ENCODE measurements at regions not wholly inside any gene's neighbourhood (a gene's known extent, or its start where the extent isn't known, plus 50 kb on each side); places are given as distances from the start of the nearest gene placed in this dataset.

DNA sequence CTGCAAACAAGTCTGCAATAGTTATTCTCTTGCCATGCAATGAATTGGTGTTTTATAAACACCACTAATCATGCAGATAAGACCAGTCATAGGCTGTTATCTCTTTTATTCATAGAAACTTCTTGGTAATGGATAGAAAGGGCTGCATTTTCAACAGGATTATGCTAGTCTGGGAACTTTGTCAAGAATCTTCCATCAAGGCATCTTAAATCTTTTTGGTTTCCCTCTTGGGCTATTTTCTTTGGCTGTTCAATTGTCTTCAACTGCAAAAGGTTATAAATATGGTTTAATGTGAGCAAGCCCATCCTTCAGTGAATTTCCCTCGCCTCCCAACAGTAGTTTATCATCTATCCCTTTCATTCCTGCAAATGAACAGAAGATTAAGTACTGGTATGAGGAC is 59.0 kb upstream of the MINAR1 start:
- TF ChIP-seq HNRNPK (IDR thresholded peaks at IDR 0.05; ENCODE audit: low read depth, low read length, poor library complexity, severe bottlenecking) (no peak), ZFP90 (CRISPR knock-in tag; IDR thresholded peaks at IDR 0.05; ENCODE audit: borderline replicate concordance) (no peak), PHF8 (CRISPR knock-in tag; IDR thresholded peaks at IDR 0.05) (no peak), ARNT (IDR thresholded peaks at IDR 0.05) (no peak), ZNF549 (CRISPR knock-in tag; IDR thresholded peaks at IDR 0.05) (no peak), NR3C1 (CRISPR knock-in tag; IDR thresholded peaks at IDR 0.05) (no peak), SRSF4 (IDR thresholded peaks at IDR 0.05; ENCODE audit: low read depth, low read length, poor library complexity, severe bottlenecking) (no peak), ATRX (CRISPR knock-in tag; IDR thresholded peaks at IDR 0.05; ENCODE audit: borderline replicate concordance) (no peak), ZSCAN9 (CRISPR knock-in tag; IDR thresholded peaks at IDR 0.05; ENCODE audit: borderline replicate concordance) (no peak), NFIB (CRISPR knock-in tag; IDR thresholded peaks at IDR 0.05; ENCODE audit: borderline replicate concordance) (no peak), ZBTB20 (CRISPR knock-in tag; IDR thresholded peaks at IDR 0.05; ENCODE audit: borderline replicate concordance, low read depth) (no peak), SCMH1 (CRISPR knock-in tag; IDR thresholded peaks at IDR 0.05; ENCODE audit: borderline replicate concordance) (no peak), SP5 (CRISPR knock-in tag; IDR thresholded peaks at IDR 0.05; ENCODE audit: borderline replicate concordance, low read depth) (no peak), ZNF329 (CRISPR knock-in tag; IDR thresholded peaks at IDR 0.05; ENCODE audit: low read depth) (no peak), ZNF556 (CRISPR knock-in tag; IDR thresholded peaks at IDR 0.05; ENCODE audit: borderline replicate concordance) (no peak)
- TF ChIP-seq, protein P1, sequence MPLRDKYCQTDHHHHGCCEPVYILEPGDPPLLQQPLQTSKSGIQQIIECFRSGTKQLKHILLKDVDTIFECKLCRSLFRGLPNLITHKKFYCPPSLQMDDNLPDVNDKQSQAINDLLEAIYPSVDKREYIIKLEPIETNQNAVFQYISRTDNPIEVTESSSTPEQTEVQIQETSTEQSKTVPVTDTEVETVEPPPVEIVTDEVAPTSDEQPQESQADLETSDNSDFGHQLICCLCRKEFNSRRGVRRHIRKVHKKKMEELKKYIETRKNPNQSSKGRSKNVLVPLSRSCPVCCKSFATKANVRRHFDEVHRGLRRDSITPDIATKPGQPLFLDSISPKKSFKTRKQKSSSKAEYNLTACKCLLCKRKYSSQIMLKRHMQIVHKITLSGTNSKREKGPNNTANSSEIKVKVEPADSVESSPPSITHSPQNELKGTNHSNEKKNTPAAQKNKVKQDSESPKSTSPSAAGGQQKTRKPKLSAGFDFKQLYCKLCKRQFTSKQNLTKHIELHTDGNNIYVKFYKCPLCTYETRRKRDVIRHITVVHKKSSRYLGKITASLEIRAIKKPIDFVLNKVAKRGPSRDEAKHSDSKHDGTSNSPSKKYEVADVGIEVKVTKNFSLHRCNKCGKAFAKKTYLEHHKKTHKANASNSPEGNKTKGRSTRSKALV (CRISPR knock-in tag; IDR thresholded peaks at IDR 0.05) = no peak
- TF ChIP-seq, protein P2, sequence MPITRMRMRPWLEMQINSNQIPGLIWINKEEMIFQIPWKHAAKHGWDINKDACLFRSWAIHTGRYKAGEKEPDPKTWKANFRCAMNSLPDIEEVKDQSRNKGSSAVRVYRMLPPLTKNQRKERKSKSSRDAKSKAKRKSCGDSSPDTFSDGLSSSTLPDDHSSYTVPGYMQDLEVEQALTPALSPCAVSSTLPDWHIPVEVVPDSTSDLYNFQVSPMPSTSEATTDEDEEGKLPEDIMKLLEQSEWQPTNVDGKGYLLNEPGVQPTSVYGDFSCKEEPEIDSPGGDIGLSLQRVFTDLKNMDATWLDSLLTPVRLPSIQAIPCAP (CRISPR knock-in tag; IDR thresholded peaks at IDR 0.05; ENCODE audit: low read depth) = no peak
- TF ChIP-seq, protein P3, sequence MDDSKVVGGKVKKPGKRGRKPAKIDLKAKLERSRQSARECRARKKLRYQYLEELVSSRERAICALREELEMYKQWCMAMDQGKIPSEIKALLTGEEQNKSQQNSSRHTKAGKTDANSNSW (CRISPR knock-in tag; IDR thresholded peaks at IDR 0.05; ENCODE audit: borderline replicate concordance) = no peak
- CTCF ChIA-PET (ENCODE audit: low intra/inter-chr PET ratio, low total read pairs) = no interaction called here
- POLR2A ChIA-PET = no interaction called here
- no peak for FAIRE-seq
- intact Hi-C loops (cut with micrococcal nuclease; ENCODE audit: unreplicated experiment) (no loop called here), in situ Hi-C loops (cut with HindIII; ENCODE audit: extremely low pct_ligation_motif_present, low pct_unique_long_range_greater_than_20kb) (no loop called here)
- Histone ChIP-seq H3K4me2 (ENCODE audit: low read depth, low read length) (no peak overlapping the region), H3K4me3 (replicated peaks in 1 of 3; ENCODE audit: insufficient read depth in 1 of 3, low read depth in 2 of 3, low read length in 3 of 3) (no peak overlapping the region), H3K27me3 (ENCODE audit: control insufficient read depth in 1 of 2, insufficient read depth in 2 of 2, low read length in 2 of 2) (no peaks in the 10 kb centered on the region), H2AFZ (ENCODE audit: low read length) (no peak overlapping the region), H3K4me1 (ENCODE audit: insufficient read depth, low read length) (no peaks in the 10 kb centered on the region), H3K36me3 (replicated peaks in 1 of 2; ENCODE audit: control insufficient read depth in 1 of 2, insufficient read depth in 2 of 2, low read length in 2 of 2) (no peaks in the 10 kb centered on the region), H3K9me3 (ENCODE audit: low read length) (no peaks in the 10 kb centered on the region), H3K27ac (ENCODE audit: extremely low read length, insufficient read depth, low read length) (no peak overlapping the region), H4K20me1 (ENCODE audit: insufficient read depth, low read length) (no peaks in the 10 kb centered on the region), H3K9ac (ENCODE audit: insufficient read depth, low read depth, low read length) (no peak overlapping the region), H3K79me2 (ENCODE audit: insufficient read depth, low read length) (no peaks in the 10 kb centered on the region)
- 26% methylated on average over 1 of the region's 1 CpG for WGBS (ENCODE audit: low lambda C conversion rate)
- DNase-seq (ENCODE audit: low spot score) = no peak
- no TSS peak for BruUV-seq (replicated peaks)
- no peak for ATAC-seq
